ENCODE measurements at regions not wholly inside any gene's neighbourhood (a gene's known extent, or its start where the extent isn't known, plus 50 kb on each side); places are given as distances from the start of the nearest gene placed in this dataset.

DNA sequence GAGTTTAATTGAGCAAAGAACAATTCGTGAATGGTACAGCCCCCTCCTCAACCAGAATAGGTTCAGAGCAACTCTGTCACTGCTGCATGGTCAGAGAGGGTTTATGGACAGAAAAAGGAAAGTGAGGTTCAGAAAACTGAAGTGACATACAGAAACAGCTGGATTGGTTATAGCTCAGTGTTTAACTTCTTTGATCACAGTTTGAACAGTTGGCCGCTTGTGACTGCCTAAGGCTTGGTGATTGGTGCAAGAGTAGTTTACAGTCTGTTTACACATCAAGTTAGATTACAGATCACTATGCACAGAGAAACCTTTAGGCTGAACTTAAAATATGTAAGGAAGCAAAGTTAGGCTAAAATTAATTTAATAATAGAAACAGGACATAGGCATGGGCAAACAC is 459.2 kb downstream of the KCNJ3 start:
- Mint-ChIP-seq H3K4me3 (no peak overlapping the region), H3K27me3 (ENCODE audit: low read depth in 2 of 2) (no peaks in the 10 kb centered on the region), H3K36me3 (no peaks in the 10 kb centered on the region), H3K9me3 (peaks cover 10 to 16% of the 10 kb centered on the region in 2 donors), H3K27ac (no peak overlapping the region), H3K4me1 (no peaks in the 10 kb centered on the region)
- H3K27ac ChIP-seq (ENCODE audit: low read length): no peak overlapping the region
- H3K4me1 ChIP-seq (ENCODE audit: control insufficient read depth, insufficient read depth, low read length): no peaks in the 10 kb centered on the region
- H3K27me3 ChIP-seq (ENCODE audit: control insufficient read depth, insufficient read depth, low read length): no peaks in the 10 kb centered on the region
- peaks cover 5% of the 10 kb centered on the region for H3K9me3 ChIP-seq (ENCODE audit: control insufficient read depth, insufficient read depth, low read length)
- intact Hi-C loops (cut with micrococcal nuclease): no loop called here
- H3K36me3 ChIP-seq (ENCODE audit: control insufficient read depth, insufficient read depth, low read length): no peaks in the 10 kb centered on the region
- no peak for DNase-seq
- TF ChIP-seq, protein P1, sequence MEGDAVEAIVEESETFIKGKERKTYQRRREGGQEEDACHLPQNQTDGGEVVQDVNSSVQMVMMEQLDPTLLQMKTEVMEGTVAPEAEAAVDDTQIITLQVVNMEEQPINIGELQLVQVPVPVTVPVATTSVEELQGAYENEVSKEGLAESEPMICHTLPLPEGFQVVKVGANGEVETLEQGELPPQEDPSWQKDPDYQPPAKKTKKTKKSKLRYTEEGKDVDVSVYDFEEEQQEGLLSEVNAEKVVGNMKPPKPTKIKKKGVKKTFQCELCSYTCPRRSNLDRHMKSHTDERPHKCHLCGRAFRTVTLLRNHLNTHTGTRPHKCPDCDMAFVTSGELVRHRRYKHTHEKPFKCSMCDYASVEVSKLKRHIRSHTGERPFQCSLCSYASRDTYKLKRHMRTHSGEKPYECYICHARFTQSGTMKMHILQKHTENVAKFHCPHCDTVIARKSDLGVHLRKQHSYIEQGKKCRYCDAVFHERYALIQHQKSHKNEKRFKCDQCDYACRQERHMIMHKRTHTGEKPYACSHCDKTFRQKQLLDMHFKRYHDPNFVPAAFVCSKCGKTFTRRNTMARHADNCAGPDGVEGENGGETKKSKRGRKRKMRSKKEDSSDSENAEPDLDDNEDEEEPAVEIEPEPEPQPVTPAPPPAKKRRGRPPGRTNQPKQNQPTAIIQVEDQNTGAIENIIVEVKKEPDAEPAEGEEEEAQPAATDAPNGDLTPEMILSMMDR (IDR thresholded peaks at IDR 0.05): no peak
- 71% methylated on average over 1 of the region's 2 CpGs for WGBS (ENCODE audit: insufficient coverage)
- H3K4me3 ChIP-seq (ENCODE audit: low read length): no peak overlapping the region
- ATAC-seq: no peak

DNA sequence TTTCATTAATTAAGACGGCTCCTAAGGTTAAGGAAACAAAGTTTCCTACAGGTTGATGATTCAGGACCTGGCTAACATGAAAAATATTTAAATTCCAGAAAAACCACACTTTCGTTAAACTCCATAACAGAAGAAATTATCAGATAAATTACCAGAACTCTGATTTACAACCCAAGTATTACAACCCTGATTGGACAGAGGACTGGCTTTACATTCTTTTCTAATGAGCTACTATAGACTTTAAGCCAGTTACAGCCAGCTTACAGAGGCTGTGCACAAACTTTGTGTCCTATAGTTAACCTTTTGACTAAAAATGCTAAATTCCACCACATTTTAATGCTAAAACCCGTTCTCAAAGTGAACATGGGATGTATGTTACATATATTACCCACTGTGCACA is 458.6 kb downstream of the KCNJ3 start:
- TF ChIP-seq, protein P1 (IDR thresholded peaks at IDR 0.05): no peak
- Histone ChIP-seq H3K27me3 (ENCODE audit: control insufficient read depth, insufficient read depth, low read length) (no peaks in the 10 kb centered on the region), H3K9me3 (ENCODE audit: control insufficient read depth, insufficient read depth, low read length) (peaks cover 5% of the 10 kb centered on the region), H3K27ac (ENCODE audit: low read length) (no peak overlapping the region), H3K4me1 (ENCODE audit: control insufficient read depth, insufficient read depth, low read length) (no peaks in the 10 kb centered on the region), H3K4me3 (ENCODE audit: low read length) (no peak overlapping the region), H3K36me3 (ENCODE audit: control insufficient read depth, insufficient read depth, low read length) (no peaks in the 10 kb centered on the region)
- H3K4me1 Mint-ChIP-seq: no peaks in the 10 kb centered on the region
- H3K27ac Mint-ChIP-seq: no peak overlapping the region
- no peaks in the 10 kb centered on the region for H3K27me3 Mint-ChIP-seq (ENCODE audit: low read depth in 2 of 2)
- ATAC-seq (no peak), DNase-seq (no peak)
- H3K4me3 Mint-ChIP-seq: no peak overlapping the region
- no peaks in the 10 kb centered on the region for H3K36me3 Mint-ChIP-seq
- peaks cover 12 to 19% of the 10 kb centered on the region in 2 donors for H3K9me3 Mint-ChIP-seq
- 80% methylated on average over 2 of the region's 3 CpGs for WGBS (ENCODE audit: insufficient coverage)
- intact Hi-C loops (cut with micrococcal nuclease): no loop called here

DNA sequence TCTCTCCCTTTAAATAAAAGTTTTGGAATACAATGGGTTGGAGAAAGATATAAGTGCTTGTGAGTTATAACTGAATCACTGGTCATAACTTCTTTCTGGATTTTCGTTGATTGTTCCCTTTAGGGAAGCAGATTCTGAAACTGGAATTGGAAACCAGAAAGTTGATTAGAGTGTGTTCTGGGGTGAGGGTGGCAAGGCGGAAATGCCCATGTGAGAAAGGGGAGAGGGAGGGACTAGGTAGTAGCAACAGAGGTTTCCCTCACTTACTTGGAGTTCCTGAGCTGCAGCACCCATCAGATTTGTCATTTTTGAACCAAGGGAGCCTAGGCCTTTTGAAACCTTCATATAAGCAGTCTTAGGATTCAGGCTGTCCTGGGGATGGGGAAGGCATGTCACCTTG is 453.4 kb downstream of the KCNJ3 start:
- no peaks in the 10 kb centered on the region for H3K4me1 Mint-ChIP-seq
- H3K4me3 Mint-ChIP-seq: no peak overlapping the region
- Histone ChIP-seq H3K36me3 (ENCODE audit: control insufficient read depth, insufficient read depth, low read length) (no peaks in the 10 kb centered on the region), H3K4me3 (ENCODE audit: low read length) (no peak overlapping the region), H3K27me3 (ENCODE audit: control insufficient read depth, insufficient read depth, low read length) (no peaks in the 10 kb centered on the region), H3K4me1 (ENCODE audit: control insufficient read depth, insufficient read depth, low read length) (no peaks in the 10 kb centered on the region), H3K9me3 (ENCODE audit: control insufficient read depth, insufficient read depth, low read length) (no peaks in the 10 kb centered on the region), H3K27ac (ENCODE audit: low read length) (no peak overlapping the region)
- no peak overlapping the region for H3K27ac Mint-ChIP-seq
- DNase-seq (no peak), ATAC-seq (no peak)
- intact Hi-C loops (cut with micrococcal nuclease): no loop called here
- H3K9me3 Mint-ChIP-seq: peaks cover 10 to 11% of the 10 kb centered on the region in 2 donors
- TF ChIP-seq, protein P1 (IDR thresholded peaks at IDR 0.05): no peak
- 75% methylated on average over 2 of the region's 2 CpGs for WGBS (ENCODE audit: insufficient coverage)
- no peaks in the 10 kb centered on the region for H3K27me3 Mint-ChIP-seq (ENCODE audit: low read depth in 2 of 2)
- H3K36me3 Mint-ChIP-seq: no peaks in the 10 kb centered on the region

DNA sequence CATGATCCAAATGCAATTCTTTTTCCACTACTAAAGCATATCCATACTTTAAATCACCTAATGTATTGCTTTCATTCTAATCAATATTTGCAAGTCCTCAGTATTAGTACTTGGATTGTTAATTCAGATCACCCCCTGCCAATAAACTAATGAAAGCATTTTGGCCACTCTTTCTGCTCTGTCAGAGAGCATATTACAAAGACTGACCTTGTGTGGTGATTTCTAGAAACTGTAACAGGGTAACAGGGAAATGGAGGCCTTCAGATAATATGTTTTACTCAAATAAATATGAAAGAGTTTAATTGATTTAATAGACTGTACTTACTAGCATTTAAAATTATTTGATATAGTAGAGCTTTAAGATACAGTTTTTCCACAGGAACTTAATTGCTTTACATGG is 453.0 kb downstream of the KCNJ3 start:
- H3K9me3 Mint-ChIP-seq: peaks cover 10 to 11% of the 10 kb centered on the region in 2 donors
- Histone ChIP-seq H3K4me3 (ENCODE audit: low read length) (no peak overlapping the region), H3K9me3 (ENCODE audit: control insufficient read depth, insufficient read depth, low read length) (no peaks in the 10 kb centered on the region), H3K36me3 (ENCODE audit: control insufficient read depth, insufficient read depth, low read length) (no peaks in the 10 kb centered on the region), H3K4me1 (ENCODE audit: control insufficient read depth, insufficient read depth, low read length) (no peaks in the 10 kb centered on the region), H3K27me3 (ENCODE audit: control insufficient read depth, insufficient read depth, low read length) (no peaks in the 10 kb centered on the region), H3K27ac (ENCODE audit: low read length) (no peak overlapping the region)
- H3K4me3 Mint-ChIP-seq: no peak overlapping the region
- no peak for ATAC-seq
- no peak overlapping the region for H3K27ac Mint-ChIP-seq
- H3K4me1 Mint-ChIP-seq: no peaks in the 10 kb centered on the region
- TF ChIP-seq, protein P1 (IDR thresholded peaks at IDR 0.05): no peak
- H3K36me3 Mint-ChIP-seq: no peaks in the 10 kb centered on the region
- intact Hi-C loops (cut with micrococcal nuclease): no loop called here
- no peaks in the 10 kb centered on the region for H3K27me3 Mint-ChIP-seq (ENCODE audit: low read depth in 2 of 2)
- no peak for DNase-seq

Measured in natural killer cell (primary cell).